DND-41 (cell line): ENCODE measurements at regions not wholly inside any gene's neighbourhood (a gene's known extent, or its start where the extent isn't known, plus 50 kb on each side); places are given as distances from the start of the nearest gene placed in this dataset.

Source experiments
- EZH2 ChIP-seq: IDR thresholded peaks from 3 replicates; pipeline ENCODE4 v1.6.1; 2012; ENCODE audit warnings: borderline replicate concordance, low read depth, mild to moderate bottlenecking, moderate library complexity, low read length, inconsistent platforms; ENCODE audit not compliant: severe bottlenecking
- TF ChIP-seq, protein P1 (sequence below): IDR thresholded peaks from 2 replicates; pipeline ENCODE4 v1.5.1; 2012; ENCODE audit warnings: borderline replicate concordance, low read length, moderate library complexity, mild to moderate bottlenecking; ENCODE audit not compliant: poor library complexity, severe bottlenecking; ENCODE audit errors: extremely low read depth

GRCh38 chr4:124290678-124291077, 421.9 kb downstream of the ANKRD50 start:
- TF ChIP-seq, protein P1, sequence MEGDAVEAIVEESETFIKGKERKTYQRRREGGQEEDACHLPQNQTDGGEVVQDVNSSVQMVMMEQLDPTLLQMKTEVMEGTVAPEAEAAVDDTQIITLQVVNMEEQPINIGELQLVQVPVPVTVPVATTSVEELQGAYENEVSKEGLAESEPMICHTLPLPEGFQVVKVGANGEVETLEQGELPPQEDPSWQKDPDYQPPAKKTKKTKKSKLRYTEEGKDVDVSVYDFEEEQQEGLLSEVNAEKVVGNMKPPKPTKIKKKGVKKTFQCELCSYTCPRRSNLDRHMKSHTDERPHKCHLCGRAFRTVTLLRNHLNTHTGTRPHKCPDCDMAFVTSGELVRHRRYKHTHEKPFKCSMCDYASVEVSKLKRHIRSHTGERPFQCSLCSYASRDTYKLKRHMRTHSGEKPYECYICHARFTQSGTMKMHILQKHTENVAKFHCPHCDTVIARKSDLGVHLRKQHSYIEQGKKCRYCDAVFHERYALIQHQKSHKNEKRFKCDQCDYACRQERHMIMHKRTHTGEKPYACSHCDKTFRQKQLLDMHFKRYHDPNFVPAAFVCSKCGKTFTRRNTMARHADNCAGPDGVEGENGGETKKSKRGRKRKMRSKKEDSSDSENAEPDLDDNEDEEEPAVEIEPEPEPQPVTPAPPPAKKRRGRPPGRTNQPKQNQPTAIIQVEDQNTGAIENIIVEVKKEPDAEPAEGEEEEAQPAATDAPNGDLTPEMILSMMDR, result no peak
- TF ChIP-seq EZH2, result no peak
